Left ventricle myocardium inferior (tissue), 1 donor: ENCODE measurements at regions not wholly inside any gene's neighbourhood (a gene's known extent, or its start where the extent isn't known, plus 50 kb on each side); places are given as distances from the start of the nearest gene placed in this dataset.

Experiments used
- DNase-seq: peaks from one replicate; pipeline ENCODE4 v3.0.0-alpha.2; 2020
- H3K27ac ChIP-seq: fragments of 200-600 bp; replicated peaks from 2 replicates; pipeline ENCODE4 v1.8.0; 2021
- H3K27me3 ChIP-seq: fragments of 200-600 bp; 2 replicates; pipeline ENCODE4 v1.8.0; 2021; ENCODE audit warnings: low read depth
- H3K36me3 ChIP-seq: fragments of 200-600 bp; 2 replicates; pipeline ENCODE4 v1.8.0; 2021
- H3K4me1 ChIP-seq: fragments of 200-600 bp; 2 replicates; pipeline ENCODE4 v1.8.0; 2021
- H3K4me3 ChIP-seq: fragments of 200-600 bp; 2 replicates; pipeline ENCODE4 v1.8.0; 2021; ENCODE audit warnings: mild to moderate bottlenecking, moderate library complexity
- H3K9me3 ChIP-seq: fragments of 200-600 bp; replicated peaks from 2 replicates; pipeline ENCODE4 v1.8.0; 2021
- CTCF ChIP-seq: fragments of 200-600 bp; IDR thresholded peaks from 2 replicates; pipeline ENCODE4 v1.8.0; 2021; ENCODE audit warnings: antibody characterized with exemption, mild to moderate bottlenecking, borderline replicate concordance
- intact Hi-C: fragments of 100-400 bp; cut with micrococcal nuclease; formaldehyde crosslinking; loops from one replicate; pipeline ENCODE4 v1.11.0; 2022
- donor health status: DM: no; HTN: yes; CAD: no; lungs with severe emphysema.

GRCh38 chr14:26319139-26319864 is 278.5 kb downstream of the NOVA1 start:
- no peaks in the 10 kb centered on the region for H3K4me1 ChIP-seq

GRCh38 chr14:26304056-26304455 is 293.8 kb downstream of the NOVA1 start:
- no peak overlapping the region for H3K27ac ChIP-seq
- no peak overlapping the region for H3K4me3 ChIP-seq
- DNase-seq, result no peak
- no peaks in the 10 kb centered on the region for H3K4me1 ChIP-seq
- H3K9me3 ChIP-seq, result peaks cover 26% of the 10 kb centered on the region
- intact Hi-C loops, result no loop called here
- no peaks in the 10 kb centered on the region for H3K27me3 ChIP-seq
- TF ChIP-seq CTCF, result no peak
- no peaks in the 10 kb centered on the region for H3K36me3 ChIP-seq

More at GRCh38 chr14:26319139-26319864, 278.5 kb downstream of the NOVA1 start:
- intact Hi-C loops, result no loop called here
- Histone ChIP-seq H3K27ac (no peak overlapping the region), H3K9me3 (peaks cover 19% of the 10 kb centered on the region), H3K36me3 (no peaks in the 10 kb centered on the region), H3K4me3 (no peak overlapping the region), H3K27me3 (no peaks in the 10 kb centered on the region)
- no peak for TF ChIP-seq CTCF
- no peak for DNase-seq

DNA sequence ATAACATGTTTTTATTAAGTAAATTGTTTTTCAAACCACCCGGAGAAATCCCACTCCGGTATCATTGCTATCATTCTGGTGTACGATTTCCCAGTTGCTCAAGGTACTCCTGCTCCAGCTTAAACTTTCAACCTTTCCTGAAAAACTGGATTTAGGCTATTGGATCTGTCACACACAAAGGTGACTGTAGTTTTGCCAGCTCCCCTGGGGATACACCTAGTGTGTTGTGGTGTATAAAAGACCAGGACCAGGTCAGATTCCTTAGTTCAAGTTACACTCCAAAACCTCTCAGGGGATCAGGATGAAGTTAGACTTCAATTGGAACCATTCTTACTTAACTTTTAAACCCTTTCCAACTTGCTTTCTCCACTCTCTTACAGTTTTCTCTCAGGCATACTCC is 303.9 kb downstream of the NOVA1 start:
- no peaks in the 10 kb centered on the region for H3K36me3 ChIP-seq
- intact Hi-C loops, result no loop called here
- TF ChIP-seq CTCF, result no peak
- no peak overlapping the region for H3K4me3 ChIP-seq
- H3K27me3 ChIP-seq, result no peaks in the 10 kb centered on the region
- no peaks in the 10 kb centered on the region for H3K4me1 ChIP-seq
- no peak for DNase-seq
- no peaks in the 10 kb centered on the region for H3K9me3 ChIP-seq
- H3K27ac ChIP-seq, result no peak overlapping the region

DNA sequence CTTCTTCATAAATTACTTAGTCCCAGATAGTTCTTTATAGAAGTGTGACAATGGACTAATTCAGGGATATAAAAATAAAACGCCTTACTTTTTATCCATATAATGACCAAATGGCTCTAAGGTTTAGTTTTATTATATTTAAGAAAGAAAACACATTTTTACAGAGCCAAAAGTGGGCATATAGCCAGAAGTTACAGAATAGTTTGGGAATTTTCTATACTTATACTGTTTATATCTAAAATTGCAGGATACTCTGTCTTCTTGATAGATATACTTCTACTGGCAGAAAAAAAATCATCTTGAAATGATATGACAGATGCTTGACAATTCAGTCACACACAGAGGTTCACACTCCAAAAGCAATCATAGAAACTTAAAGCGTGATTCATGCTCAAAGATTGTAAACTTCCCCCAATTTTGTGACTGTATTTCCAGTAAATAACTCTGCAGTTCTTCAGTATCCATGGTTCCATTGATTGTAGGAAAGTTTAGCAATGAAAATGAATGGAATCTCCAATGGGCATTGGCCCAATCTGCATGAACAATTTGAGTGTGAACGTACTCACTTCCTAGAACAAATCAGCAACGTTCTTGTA is 307.8 kb downstream of the NOVA1 start:
- Histone ChIP-seq H3K9me3 (no peaks in the 10 kb centered on the region), H3K27me3 (no peaks in the 10 kb centered on the region), H3K4me1 (no peaks in the 10 kb centered on the region), H3K27ac (no peak overlapping the region), H3K36me3 (no peaks in the 10 kb centered on the region), H3K4me3 (no peak overlapping the region)
- intact Hi-C loops, result no loop called here
- TF ChIP-seq CTCF, result no peak
- DNase-seq, result no peak

- DNase-seq, result no peak
- no peaks in the 10 kb centered on the region for H3K27me3 ChIP-seq
- intact Hi-C loops, result no loop called here
- no peaks in the 10 kb centered on the region for H3K4me1 ChIP-seq
- H3K36me3 ChIP-seq, result no peaks in the 10 kb centered on the region
- no peak overlapping the region for H3K4me3 ChIP-seq
- TF ChIP-seq CTCF, result no peak
- H3K9me3 ChIP-seq, result no peaks in the 10 kb centered on the region
- H3K27ac ChIP-seq, result no peak overlapping the region
Observed at GRCh38 chr14:26286913-26287205, 311.0 kb downstream of the NOVA1 start.
